GM12891 (cell line): ENCODE measurements at regions not wholly inside any gene's neighbourhood (a gene's known extent, or its start where the extent isn't known, plus 50 kb on each side); places are given as distances from the start of the nearest gene placed in this dataset.

Experiments
- POLR2A ChIP-seq: IDR thresholded peaks from 2 replicates; pipeline ENCODE4 v1.6.1; 2011; ENCODE audit warnings: low read depth, low read length, control low read depth
- POU2F2 ChIP-seq: IDR thresholded peaks from 2 replicates; pipeline ENCODE4 v1.6.1; 2011; ENCODE audit warnings: low read depth, mild to moderate bottlenecking, control low read depth, low read length, moderate library complexity

GRCh38 chr3:90180096-90180495 lies 1072.7 kb downstream of the EPHA3 start:
- no peak for TF ChIP-seq POLR2A
- TF ChIP-seq POU2F2 = no peak
